ENCODE measurements at regions not wholly inside any gene's neighbourhood (a gene's known extent, or its start where the extent isn't known, plus 50 kb on each side); places are given as distances from the start of the nearest gene placed in this dataset.

DNA sequence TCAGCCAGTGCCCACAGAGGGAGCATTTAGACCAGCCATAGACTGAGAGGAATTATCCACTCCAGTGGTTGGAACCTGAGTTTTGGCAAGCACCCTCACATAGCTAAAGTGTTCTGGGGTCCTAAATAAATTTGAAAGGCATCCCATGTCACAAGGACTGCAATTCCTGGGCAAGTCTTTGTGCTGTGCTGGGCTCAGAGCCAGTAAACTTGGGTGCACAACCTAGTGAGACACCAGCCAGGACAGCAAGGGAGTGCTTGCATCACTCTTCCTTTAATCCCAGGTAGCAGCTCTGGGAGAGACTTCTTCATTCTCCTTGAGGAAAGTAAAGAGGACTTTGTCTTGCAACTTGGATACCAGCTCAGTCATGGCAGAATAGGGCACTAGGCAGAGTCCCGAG is 142.0 kb upstream of the FSCB start:
- Mint-ChIP-seq H3K27ac (no peak overlapping the region), H3K9me3 (peaks cover 9% of the 10 kb centered on the region), H3K27me3 (ENCODE audit: low read depth) (no peaks in the 10 kb centered on the region), H3K36me3 (ENCODE audit: low read depth) (no peaks in the 10 kb centered on the region), H3K4me1 (no peaks in the 10 kb centered on the region), H3K4me3 (no peak overlapping the region)
- no peak for TF ChIP-seq CTCF (IDR thresholded peaks at IDR 0.05; ENCODE audit: unreplicated experiment in 3 of 3)

- Mint-ChIP-seq H3K4me1 (no peaks in the 10 kb centered on the region), H3K27me3 (ENCODE audit: low read depth) (no peaks in the 10 kb centered on the region), H3K9me3 (no peaks in the 10 kb centered on the region), H3K27ac (no peak overlapping the region), H3K36me3 (ENCODE audit: low read depth) (no peaks in the 10 kb centered on the region), H3K4me3 (no peak overlapping the region)
- TF ChIP-seq CTCF (IDR thresholded peaks at IDR 0.05; ENCODE audit: unreplicated experiment in 3 of 3), result no peak
These were observed 133.3 kb upstream of the FSCB start for GRCh38 chr14:44640416-44640815.

DNA sequence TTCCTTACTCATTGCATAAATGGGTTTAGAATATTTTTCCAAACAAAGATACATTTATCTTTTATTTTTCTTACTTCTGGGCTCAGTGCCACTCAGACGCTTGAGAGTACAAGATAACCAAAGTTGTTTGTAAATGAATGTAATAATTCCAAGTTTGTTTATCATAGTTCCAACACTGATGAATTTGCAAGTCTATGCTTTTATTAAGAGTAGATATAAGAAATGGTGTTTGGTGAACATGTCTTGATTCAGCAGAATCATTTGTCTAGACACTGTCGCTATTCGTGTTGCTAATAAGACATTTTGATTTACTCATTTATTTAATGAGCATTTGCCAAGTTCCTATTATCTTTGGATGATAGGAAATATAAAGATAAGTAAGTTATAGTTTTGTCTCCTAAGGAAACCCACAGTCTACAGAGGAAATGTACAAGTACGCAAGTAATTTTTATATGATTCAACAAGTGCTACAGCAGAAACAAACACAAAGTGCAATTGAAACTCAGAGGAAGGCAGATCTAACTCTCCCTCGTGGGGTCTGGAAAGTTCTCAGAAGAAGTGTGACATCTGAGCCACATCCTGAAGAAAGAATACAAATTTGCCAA is 132.8 kb upstream of the FSCB start:
- H3K4me3 Mint-ChIP-seq, result no peak overlapping the region
- H3K36me3 Mint-ChIP-seq (ENCODE audit: low read depth), result no peaks in the 10 kb centered on the region
- H3K4me1 Mint-ChIP-seq, result no peaks in the 10 kb centered on the region
- no peak overlapping the region for H3K27ac Mint-ChIP-seq
- H3K9me3 Mint-ChIP-seq, result no peaks in the 10 kb centered on the region
- H3K27me3 Mint-ChIP-seq (ENCODE audit: low read depth), result no peaks in the 10 kb centered on the region
- no peak for TF ChIP-seq CTCF (IDR thresholded peaks at IDR 0.05; ENCODE audit: unreplicated experiment in 3 of 3)

DNA sequence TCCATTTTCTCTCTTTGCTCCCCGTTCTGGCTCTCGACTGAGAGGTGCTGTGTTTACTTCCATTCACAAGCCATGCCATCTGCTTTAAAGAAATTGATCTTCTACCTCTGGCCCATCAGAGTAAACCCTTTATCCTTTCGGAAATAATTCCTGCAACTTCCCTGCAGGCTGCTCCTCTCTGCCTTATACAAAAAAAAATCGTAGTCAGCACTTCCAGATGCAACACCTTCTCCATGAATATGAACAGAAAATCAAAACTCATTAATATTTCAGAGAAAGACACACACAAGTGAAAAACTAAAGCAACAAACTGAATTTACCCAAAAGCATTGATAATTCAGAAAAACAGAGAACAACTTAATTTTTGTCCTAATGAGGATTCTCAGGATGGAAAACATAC is 127.6 kb upstream of the FSCB start:
- H3K36me3 Mint-ChIP-seq (ENCODE audit: low read depth), result no peaks in the 10 kb centered on the region
- H3K4me3 Mint-ChIP-seq, result no peak overlapping the region
- no peaks in the 10 kb centered on the region for H3K27me3 Mint-ChIP-seq (ENCODE audit: low read depth)
- H3K27ac Mint-ChIP-seq, result no peak overlapping the region
- H3K4me1 Mint-ChIP-seq, result no peaks in the 10 kb centered on the region
- no peak for TF ChIP-seq CTCF (IDR thresholded peaks at IDR 0.05; ENCODE audit: unreplicated experiment in 3 of 3)
- H3K9me3 Mint-ChIP-seq, result no peaks in the 10 kb centered on the region

DNA sequence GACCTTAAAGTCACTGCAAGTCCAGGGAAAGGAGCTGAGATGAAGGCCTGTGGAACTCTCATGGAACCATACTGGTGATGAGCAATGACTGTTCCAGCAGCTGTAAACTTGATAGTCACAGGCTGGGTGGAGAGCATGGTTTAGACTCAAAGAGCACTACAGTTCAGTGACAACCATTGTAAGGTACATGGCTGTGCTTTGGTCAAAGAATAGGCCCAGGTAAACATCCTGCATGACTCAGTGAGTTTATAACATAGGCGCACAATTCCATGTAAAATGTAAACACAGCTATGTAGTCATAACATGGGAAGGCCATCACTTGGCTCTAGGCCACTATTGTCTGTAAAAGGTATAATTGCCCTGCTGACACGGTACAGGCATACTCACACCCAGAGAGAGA is 119.3 kb upstream of the FSCB start:
- no peak overlapping the region for H3K27ac Mint-ChIP-seq
- no peaks in the 10 kb centered on the region for H3K9me3 Mint-ChIP-seq
- no peak overlapping the region for H3K4me3 Mint-ChIP-seq
- no peaks in the 10 kb centered on the region for H3K27me3 Mint-ChIP-seq (ENCODE audit: low read depth)
- TF ChIP-seq CTCF (IDR thresholded peaks at IDR 0.05; ENCODE audit: unreplicated experiment in 3 of 3), result no peak
- peaks cover 4% of the 10 kb centered on the region for H3K4me1 Mint-ChIP-seq
- no peaks in the 10 kb centered on the region for H3K36me3 Mint-ChIP-seq (ENCODE audit: low read depth)

DNA sequence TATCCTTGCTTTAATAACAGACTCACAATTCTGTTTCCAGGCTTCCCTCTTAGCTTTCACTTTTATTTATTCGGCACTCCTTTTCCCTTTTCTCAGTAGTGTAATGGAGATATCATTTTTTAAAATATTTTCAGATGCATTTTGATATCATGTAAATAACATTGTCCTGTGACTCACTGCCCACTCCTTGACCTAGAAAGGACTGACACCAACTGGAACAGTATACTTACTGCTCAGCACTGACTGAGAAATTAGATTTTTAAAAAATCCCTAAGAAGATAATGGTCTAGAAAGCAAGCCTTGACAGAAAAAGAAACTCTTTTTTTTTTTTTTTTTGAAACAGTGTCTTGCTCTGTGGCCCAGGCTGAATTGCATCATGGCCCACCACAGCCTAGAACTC is 118.0 kb upstream of the FSCB start:
- no peak overlapping the region for H3K27ac Mint-ChIP-seq
- H3K4me3 Mint-ChIP-seq, result no peak overlapping the region
- no peaks in the 10 kb centered on the region for H3K27me3 Mint-ChIP-seq (ENCODE audit: low read depth)

More for the DNA sequence above, 118.0 kb upstream of the FSCB start:
- Mint-ChIP-seq H3K9me3 (no peaks in the 10 kb centered on the region), H3K36me3 (ENCODE audit: low read depth) (no peaks in the 10 kb centered on the region), H3K4me1 (peaks cover 16% of the 10 kb centered on the region)
- no peak for TF ChIP-seq CTCF (IDR thresholded peaks at IDR 0.05; ENCODE audit: unreplicated experiment in 3 of 3)

Data from nephron (organoid).